H54 (cell line): ENCODE measurements at regions not wholly inside any gene's neighbourhood (a gene's known extent, or its start where the extent isn't known, plus 50 kb on each side); places are given as distances from the start of the nearest gene placed in this dataset.
A peak's percentile ranks its signal among the peaks of the same experiment; 100 is the strongest.

Experiments
- DNase-seq: peaks from one replicate; pipeline ENCODE4 v3.0.0; 2011; ENCODE audit warnings: low spot score, mixed read lengths; ENCODE audit not compliant: insufficient read length
- FAIRE-seq: peaks from 3 replicates; lab custom pipeline; 2011; peaks lifted over from hg19 to GRCh38; lab: Jason Lieb, UNC
- POLR2A ChIP-seq: IDR thresholded peaks from 2 replicates; pipeline ENCODE4 v1.6.1; 2011; ENCODE audit warnings: low read depth, mild to moderate bottlenecking, low read length

DNA sequence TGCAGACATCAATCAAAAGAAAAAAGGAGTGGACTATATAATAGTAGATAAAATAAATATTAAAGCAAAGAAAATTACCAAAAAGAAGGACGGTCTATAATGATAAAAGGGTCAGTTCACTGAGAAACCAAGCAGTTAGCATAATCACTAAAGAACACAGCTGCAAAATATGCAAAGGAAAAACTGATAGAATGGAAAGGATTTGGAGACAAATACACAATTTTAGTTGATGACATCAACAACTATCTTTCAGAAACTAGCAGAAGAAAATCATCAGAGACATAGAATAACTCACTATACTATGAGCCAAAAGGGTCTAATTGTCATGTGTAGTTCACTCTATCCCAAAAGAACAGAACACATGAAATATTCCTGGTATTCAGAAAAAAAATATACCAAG lies 316.4 kb upstream of the IGFBP3 start:
- FAIRE-seq, result peak; percentile 66
- no peak for DNase-seq
- TF ChIP-seq POLR2A, result no peak

DNA sequence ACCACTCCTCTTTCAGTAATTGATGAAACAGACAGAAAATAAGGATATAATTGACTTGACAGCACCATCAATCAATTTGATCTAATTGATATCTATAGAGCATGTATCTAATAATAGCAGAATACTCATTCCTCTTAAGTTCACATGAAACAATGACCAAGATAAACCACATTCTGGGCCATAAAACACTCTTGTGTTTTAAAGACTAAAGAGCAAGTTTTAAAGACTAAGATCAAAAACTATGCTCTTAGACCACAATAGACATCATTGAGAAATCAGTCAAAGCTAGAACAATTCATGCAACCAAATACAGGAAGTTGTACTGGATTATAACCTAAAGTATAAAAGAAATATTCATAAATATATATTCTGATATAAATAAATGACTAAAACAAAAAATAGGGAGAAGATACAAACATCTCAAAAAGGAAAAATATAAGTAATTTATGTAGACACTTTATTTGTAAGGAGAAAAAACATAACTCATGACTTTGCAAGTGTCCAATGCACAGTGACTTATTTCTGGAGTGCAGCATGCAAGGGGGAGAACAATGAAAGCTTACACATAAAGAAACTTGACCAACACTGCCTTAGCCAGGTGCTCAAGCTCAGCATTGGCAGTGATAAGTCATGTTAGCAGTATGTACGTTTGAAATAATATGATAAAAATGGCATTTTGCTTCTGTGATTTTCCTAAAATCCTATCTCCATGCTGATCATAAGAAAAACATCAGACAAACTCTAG lies 312.7 kb upstream of the IGFBP3 start:
- FAIRE-seq (peak; percentile 72), DNase-seq (no peak)
- TF ChIP-seq POLR2A, result no peak

DNA sequence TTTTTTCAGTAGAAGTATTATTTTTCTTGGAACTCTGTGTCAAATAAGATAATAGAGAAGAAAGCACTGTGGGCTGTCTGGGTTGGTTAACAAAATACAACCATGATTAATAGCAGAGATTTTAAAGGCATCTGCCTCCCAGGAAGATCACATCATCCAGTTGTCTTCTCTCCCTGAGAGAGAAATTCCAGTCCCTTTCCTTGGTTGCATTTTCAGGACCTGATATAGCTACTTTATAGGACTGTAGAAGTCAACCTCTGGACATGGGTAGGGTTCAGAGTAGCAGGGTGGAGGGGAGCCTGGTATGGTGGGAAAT lies 309.9 kb upstream of the IGFBP3 start:
- FAIRE-seq (no peak), DNase-seq (no peak)
- TF ChIP-seq POLR2A, result no peak

DNA sequence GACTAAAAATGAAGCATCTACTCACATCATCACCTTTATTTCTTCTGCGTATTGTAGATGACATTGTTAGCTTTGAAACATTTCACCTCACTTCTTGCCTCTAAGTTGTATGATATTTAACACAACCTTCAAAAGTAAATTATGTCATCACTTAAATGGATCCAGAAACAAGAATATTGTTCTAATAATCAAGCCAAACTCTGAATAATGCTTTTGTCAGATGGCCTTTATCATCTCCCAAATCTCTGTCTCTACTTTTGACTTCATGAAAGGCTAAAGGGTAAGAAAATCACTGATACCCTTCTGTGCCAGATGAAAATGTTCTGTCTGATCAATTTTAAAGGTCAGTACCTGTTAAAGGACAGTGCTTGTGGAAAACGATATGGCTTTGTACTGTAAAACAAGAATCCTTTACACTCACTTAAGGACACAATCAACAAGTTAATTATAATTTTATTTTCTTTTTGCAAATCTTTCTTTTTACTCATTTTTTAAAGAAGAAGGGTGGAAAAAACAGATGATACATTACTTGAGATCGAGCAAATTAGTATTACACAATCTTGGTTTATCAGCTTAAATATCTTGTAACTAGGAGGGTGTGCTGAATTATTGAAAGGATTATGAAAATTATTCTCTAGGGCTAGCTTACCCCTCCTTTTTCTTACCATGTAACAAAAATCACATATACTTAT lies 309.4 kb upstream of the IGFBP3 start:
- DNase-seq (no peak), FAIRE-seq (no peak)
- no peak for TF ChIP-seq POLR2A

DNA sequence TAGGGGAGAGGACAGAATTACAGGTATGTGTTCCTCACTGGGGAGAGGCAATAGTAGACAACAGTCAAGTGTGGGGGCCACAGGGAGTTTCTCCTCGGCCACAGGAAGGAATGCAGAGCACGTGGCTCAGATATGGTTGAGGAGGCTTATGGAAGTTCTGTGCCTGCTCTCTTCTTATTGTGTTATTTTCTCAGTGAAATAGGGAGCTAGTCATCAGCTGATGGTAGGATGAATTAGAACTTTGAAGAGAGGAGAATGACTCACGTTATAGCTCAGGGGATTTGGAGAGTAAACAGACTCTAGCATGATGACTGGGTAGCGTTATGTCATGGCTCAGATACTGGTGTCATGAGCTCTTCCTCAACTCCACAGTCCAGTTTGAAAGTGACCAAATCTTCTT lies 308.3 kb upstream of the IGFBP3 start:
- DNase-seq (peak; percentile 66), FAIRE-seq (peak; percentile 95)
- TF ChIP-seq POLR2A, result no peak

DNA sequence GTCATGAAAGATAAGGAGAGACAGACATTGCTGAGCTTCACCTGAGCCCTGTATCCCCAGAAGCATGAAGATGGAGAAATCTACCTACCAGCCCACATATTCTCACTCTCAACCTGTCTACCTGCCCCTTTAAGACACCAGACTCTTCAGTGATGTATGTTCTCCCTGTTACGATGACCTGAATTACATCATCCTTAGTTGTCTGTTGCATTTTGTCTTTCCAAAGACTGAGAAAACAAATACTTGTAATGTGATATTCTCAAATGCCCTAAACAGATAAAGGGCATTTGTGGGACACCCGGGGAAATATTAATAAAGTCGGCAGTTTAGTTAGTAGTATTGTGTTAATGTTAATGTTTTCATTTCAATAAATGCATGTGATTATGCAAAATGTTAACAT lies 305.8 kb upstream of the IGFBP3 start:
- DNase-seq, result no peak
- FAIRE-seq, result peak; percentile 33

DNA sequence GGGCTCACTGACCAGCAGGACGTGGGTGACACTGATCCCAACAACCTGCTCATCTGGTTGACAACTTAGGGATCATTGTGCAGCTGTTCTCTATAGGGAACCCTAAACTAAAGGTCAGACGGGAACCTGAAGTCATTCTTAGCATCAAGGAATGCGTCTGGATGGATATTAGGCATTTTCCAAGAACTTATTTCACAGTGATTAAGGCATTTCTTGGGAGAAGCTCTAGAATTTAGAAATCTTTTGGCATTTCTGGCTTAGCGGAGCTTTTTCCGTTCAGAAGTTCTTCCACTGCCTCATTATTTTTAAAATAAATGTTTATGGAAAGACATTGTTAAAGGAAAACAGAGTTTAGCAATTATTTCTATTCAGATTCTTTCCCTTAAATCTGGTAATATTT lies 303.3 kb upstream of the IGFBP3 start:
- no peak for DNase-seq
- no peak for TF ChIP-seq POLR2A
- no peak for FAIRE-seq

More for the DNA sequence above, 305.8 kb upstream of the IGFBP3 start:
- TF ChIP-seq POLR2A, result no peak

DNA sequence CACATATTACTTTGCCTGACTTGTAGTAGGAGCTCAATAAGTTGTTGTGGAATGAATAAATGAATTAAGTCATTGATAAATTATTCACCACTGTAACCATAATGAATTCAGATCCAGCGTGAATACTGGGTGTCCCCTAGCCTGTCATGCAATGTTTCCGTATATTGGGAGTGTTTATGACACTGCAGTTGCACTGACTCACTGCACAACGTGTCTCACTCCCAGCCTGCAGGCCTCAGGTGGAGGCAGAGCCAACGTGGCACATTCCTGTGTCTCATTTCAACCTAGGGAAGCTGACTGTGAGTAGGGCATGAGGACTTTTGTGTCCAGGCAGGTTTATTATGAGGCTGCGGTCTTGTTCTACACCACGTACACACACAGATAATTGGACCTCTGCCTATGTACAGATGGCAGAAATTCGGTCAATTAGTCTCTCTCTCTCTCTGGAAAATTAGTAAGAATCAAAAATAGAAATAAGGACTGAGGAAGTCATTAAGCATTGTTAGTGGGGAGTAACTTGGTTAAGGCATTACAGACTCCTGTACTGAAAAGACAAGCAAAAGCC lies 299.1 kb upstream of the IGFBP3 start:
- DNase-seq (peak; percentile 65), FAIRE-seq (peak; percentile 36)

DNA sequence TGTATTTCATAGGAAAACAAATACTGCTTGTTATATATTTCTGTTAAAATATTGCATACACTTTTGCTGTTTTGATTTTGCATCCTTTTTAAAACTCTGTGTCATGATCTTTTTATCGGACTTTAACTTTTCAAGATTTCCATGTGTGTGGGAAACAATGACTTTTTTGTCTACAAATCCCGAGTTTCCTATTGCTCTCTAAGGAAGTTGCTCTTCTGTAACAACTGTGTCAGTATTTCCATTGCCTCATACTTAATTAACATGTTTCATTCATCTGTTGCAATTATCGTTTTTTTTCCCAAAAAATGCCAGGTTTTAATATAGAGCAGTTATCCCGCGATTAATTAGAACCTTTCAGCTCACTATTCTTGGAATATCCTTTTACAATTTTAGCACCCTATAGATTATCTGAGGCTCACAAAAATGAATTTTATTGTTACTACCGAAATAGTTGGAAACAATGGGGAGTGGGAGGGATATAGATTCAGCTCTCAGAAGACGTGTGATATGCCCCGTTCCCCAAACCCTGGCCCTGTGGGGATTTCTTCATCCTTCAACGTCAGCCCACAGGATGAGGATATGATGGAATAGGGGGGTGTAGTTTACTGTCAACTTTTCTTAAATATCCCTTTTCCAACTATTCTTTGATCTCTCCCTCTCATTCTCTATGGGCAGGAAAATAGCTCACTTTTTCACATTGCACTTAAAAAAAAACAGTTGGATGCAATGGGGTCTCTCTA lies 297.6 kb upstream of the IGFBP3 start:
- FAIRE-seq, result no peak
- no peak for TF ChIP-seq POLR2A
- DNase-seq, result no peak

More for the DNA sequence above, 299.1 kb upstream of the IGFBP3 start:
- TF ChIP-seq POLR2A, result no peak

DNA sequence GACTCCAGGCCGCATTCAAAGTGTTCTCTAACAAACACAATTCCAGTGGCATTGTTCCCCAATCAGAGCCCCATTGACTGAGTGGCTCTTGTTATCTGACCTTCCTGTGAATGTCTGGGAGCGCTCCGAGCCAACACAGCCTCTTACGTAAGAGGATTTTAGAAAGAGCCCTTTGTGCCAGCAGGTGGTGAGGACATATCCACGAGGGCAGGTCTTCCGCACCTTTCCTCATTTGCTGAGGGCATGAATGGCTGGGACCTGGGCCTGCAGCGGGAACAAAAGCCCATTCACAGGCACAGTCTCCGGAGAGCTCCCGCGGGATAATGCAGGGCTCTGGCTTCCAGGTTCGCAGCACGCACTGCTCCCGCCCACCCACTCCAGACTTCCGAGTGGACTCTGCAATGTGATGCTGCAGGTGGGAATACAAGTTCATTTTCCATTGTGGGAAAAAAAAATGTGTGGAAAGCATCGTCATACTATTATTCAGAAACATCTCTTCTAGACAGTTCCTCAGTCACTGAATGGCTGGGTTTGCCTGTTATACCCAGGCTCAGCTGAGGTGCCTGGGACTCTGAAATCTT lies 295.0 kb upstream of the IGFBP3 start:
- no peak for FAIRE-seq
- DNase-seq, result no peak

DNA sequence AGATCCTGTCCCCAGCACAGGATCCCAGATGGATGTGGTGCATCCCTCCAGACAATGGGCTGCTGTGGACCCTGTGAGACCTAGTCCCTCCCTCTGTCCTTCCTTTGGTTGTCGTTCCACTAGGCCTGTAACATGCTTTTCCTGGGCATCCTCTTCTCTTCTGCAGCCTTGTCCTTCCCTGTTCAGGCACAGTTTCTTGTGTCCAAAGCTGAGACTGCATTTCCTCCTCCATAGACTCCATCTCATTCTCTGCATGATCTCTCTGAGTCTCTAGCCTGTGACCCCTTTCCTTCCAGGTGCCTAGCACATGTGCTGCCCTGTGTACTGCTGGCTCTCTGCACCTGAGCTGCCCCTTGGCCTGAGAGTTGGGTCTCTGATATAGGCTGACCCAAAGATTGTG lies 293.5 kb upstream of the IGFBP3 start:
- no peak for TF ChIP-seq POLR2A
- FAIRE-seq (no peak), DNase-seq (no peak)

More for the DNA sequence above, 295.0 kb upstream of the IGFBP3 start:
- no peak for TF ChIP-seq POLR2A

DNA sequence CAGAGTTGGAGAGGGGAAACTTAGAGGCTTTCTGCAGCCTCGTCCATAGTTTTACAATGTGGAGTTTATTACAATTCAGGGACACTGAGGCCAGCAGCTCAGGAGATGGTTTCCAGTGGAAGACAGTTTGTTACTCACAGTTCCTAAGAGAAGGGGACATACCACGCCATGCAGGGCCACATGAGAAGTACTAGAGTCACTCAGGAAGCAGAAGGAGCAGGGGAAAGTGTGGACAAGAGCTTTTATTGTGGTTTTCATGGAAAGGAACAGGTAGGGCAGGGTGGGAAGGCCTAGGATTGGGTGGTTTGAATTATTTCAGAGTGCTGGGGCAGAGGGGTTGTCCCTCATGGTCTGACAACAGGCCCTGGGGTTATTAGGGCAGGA lies 292.1 kb upstream of the IGFBP3 start:
- FAIRE-seq (no peak), DNase-seq (no peak)
- no peak for TF ChIP-seq POLR2A

DNA sequence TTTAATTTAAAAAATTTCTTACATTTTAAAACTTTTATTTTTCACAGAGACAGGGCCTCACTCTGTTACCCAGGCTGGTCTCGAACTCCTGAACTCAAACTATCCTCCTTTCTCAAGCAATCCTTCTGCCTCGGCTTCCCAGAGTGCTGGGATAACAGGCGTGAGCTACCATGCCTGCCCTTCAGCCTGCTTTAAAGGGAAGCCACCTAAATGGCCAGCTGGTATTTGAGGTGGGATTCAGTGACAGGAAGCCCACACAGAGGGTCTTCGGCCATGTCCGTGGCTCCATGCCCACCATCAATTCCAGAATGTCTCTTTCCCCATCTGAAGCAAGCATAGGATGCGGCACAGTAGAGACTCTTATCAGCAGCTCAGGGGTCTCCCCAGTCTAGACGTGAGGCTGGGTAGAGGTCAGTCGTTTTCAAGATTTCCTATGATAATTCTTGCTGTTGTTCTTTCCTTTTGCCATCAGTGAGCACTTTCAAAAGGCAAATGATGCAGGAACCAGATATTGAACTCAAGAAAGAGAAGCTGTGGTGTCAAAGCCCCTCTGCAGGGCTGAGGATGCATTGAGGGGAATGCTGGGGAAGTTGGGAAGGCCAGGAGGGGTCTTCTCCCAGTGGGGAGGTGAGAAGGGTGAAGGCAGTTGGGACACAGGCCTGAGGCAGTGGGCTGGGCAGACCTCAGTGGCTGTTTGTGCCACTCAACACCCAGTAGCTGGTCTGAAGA lies 291.5 kb upstream of the IGFBP3 start:
- TF ChIP-seq POLR2A, result no peak
- DNase-seq (no peak), FAIRE-seq (no peak)

DNA sequence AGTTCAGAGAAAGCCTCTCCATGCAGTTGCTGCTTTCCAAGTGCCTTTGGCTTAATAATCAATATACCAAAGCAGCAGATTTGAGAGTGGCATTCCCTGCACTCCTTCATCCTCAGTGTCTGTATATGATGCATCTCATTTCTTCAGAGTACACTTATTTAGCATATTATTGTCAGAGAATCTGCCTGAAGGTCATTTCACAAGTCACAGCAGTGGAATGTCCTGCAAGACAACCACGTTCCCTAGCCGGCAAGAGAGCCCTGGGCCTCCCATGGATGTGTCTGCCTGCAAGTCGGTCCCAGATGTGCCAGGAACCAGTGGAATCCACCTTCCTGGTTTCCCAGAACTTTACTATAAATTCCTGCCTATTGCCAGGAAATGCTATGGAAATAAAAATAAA lies 289.4 kb upstream of the IGFBP3 start:
- no peak for TF ChIP-seq POLR2A
- DNase-seq (no peak), FAIRE-seq (no peak)
